Hypothalamus (tissue), 51 donors: ENCODE measurements at regions not wholly inside any gene's neighbourhood (a gene's known extent, or its start where the extent isn't known, plus 50 kb on each side); places are given as distances from the start of the nearest gene placed in this dataset.

ENCODE experiments used
- DNase-seq, 51 donors: peaks; one replicate each; lab custom pipeline; 2025; lab: John Stamatoyannopoulos, UW

DNA sequence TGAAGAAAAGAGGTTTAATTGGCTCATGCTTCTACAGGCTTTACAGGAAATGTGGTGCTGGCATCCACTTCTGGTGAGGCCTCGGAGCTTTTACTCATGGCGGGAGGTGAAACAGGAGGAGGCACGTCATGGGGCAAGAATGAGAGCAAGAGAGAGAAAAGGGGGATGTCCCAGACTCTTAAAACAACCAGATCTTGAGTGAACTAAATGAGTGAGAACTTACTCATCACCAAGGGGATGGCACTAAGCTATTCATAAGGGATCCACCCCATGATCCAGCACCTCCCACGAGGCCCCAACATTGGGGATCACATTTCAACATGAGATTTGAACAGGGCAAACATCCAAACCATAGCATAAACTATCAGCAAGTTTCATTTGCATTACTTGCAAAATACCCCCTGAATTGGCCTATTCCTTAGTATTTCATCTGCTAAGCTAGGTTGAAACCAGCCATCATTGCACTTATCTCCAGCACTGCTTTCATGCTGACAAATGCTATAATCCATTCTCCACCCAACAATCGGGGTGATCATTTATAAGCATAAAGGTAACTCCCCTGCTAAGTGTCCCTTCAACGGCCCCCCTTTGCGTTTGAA is 179.0 kb downstream of the NOC3L start:
- no peak for DNase-seq

DNA sequence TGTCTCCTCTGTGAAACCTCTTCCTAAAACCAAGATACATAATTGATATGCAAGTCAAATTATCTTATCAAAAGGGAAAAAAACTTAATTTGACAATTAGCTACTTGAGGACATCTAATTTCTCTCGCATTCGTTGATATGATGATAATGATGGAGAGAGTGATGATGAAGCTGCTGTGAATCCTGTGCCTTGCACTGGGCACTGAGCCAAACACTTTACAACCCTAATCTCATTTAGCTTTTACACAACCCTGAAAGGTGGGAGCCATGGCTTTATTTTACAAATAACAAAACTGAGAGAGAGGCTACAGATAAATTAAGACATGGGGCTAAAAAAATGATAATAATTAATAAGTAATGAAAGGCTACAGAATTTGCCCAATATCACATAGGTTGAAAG is 176.0 kb downstream of the NOC3L start:
- DNase-seq: no peak

GRCh38 chr10:94192333-94192732 is 170.4 kb downstream of the NOC3L start:
- DNase-seq: no peak

- no peak for DNase-seq
Measured at GRCh38 chr10:94192974-94193373, 169.8 kb downstream of the NOC3L start.

- no peak for DNase-seq
Measured at GRCh38 chr10:94193466-94193924, 169.2 kb downstream of the NOC3L start.

GRCh38 chr10:94194256-94194655 is 168.5 kb downstream of the NOC3L start:
- no peak for DNase-seq

DNA sequence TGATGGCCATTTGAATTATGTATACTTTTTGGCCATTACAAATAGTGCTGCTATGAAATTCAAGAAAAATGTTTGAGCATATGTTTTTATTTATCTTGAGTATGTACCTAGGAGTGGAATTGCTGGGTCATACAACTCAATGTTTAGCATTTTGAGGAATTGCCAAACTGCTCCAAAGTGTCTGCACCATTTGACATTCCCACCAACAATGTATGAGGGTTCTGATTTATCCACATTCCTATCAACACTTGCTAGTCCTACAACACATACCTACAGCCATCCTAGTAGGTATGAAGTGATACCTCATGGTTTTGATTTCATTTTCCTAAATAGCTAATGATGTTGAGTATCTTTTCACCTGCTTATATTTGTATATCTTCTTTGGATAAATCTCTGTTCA is 165.5 kb downstream of the NOC3L start:
- DNase-seq: no peak

GRCh38 chr10:94198324-94198723 is 164.4 kb downstream of the NOC3L start:
- no peak for DNase-seq

- DNase-seq: no peak
Measured at GRCh38 chr10:94199565-94199964, 163.2 kb downstream of the NOC3L start.

- no peak for DNase-seq
Measured at GRCh38 chr10:94200146-94200837, 162.4 kb downstream of the NOC3L start.

- DNase-seq: no peak
Measured at GRCh38 chr10:94205396-94205831, 157.3 kb downstream of the NOC3L start.

DNA sequence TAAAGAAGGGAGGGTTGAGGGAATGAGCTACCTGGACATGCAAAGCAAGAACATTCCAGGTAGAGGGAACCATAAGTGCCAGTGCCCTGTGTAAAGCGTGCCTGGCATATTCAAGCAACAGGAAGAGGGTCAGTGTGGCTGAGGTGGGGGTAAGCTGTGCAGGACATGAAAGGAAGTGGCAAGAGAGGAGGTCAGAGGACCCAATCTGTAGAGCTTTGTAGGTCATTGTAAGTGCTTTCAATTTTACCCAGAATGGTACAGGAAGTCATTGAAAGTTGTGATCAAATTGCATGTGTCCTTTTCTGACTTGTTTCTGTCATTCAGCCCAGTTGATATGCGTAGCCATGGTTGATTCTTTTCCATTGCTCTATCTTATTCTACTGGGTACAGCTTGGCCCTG is 156.6 kb downstream of the NOC3L start:
- DNase-seq: no peak

DNA sequence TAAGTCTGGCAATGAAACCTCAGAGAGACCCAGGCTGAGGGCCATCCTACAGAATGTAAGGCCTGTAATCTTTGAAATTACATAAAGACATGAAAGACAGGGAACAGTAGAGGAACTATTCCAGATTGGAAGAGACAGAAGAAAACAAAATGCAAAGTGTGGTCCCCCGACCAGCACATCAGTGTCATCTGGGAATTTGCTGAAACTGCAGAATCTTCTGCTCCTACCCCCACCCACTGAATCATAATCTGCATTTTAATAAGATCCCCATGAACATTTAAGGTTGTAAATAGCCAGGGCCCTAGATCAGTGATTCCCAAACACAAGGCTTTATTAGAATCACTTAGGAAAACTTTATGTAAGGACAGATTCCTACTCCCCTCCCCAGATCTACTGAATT is 154.4 kb downstream of the NOC3L start:
- DNase-seq: no peak

- DNase-seq: no peak
Measured at GRCh38 chr10:94210440-94211168, 152.1 kb downstream of the NOC3L start.

GRCh38 chr10:94211169-94211510 is 151.6 kb downstream of the NOC3L start:
- DNase-seq: no peak

- no peak for DNase-seq
Measured at GRCh38 chr10:94213001-94213530, 149.7 kb downstream of the NOC3L start.

GRCh38 chr10:94213980-94214379 is 148.8 kb downstream of the NOC3L start:
- DNase-seq: no peak

DNA sequence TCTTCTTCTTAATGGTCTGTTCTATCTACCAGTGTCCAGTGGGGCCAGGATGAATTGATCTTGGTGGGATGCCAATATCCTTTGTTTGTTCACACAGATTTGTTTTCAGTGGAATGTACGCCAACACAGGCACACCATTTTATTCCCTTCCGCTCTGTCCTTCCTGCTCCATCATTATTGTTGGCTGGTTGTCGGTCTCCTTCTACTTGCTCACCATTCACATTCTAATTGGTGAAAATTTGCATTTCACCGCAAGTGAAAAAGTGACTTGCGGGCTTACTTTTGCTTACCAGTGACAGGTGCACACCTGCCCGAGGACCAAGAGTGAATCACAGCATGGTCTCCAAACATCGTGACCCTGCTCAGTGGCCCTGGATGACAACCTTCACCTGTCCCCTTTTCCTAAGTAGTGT is 148.3 kb downstream of the NOC3L start:
- DNase-seq: no peak

DNA sequence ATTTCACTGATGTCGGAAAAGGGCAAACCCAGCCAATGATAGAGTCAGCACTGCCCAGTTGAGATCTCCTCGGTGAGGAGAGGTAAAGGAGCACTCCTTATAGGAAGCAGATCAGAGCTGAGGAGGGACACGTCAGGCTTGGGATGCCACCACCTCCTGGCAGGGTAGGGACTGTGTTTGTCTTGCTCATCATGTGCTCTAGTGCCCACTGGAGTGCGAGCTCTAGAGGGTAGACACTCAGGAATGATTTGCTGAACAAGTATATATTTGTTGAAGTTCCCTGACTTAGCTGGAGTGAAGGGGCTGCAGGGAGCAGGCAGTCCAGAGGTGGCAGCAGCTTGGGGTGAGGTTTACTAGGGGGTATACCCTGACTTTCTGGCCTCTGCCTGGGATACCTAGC is 146.5 kb downstream of the NOC3L start:
- DNase-seq: no peak

GRCh38 chr10:94217411-94217810 is 145.3 kb downstream of the NOC3L start:
- DNase-seq: no peak

GRCh38 chr10:94218493-94219183 is 144.1 kb downstream of the NOC3L start:
- DNase-seq: no peak
